GM19238 (cell line): ENCODE measurements at regions not wholly inside any gene's neighbourhood (a gene's known extent, or its start where the extent isn't known, plus 50 kb on each side); places are given as distances from the start of the nearest gene placed in this dataset.

Experiments used
- DNase-seq: peaks from one replicate; pipeline ENCODE4 v3.0.0; 2011; ENCODE audit warnings: low spot score; ENCODE audit not compliant: insufficient read length

DNA sequence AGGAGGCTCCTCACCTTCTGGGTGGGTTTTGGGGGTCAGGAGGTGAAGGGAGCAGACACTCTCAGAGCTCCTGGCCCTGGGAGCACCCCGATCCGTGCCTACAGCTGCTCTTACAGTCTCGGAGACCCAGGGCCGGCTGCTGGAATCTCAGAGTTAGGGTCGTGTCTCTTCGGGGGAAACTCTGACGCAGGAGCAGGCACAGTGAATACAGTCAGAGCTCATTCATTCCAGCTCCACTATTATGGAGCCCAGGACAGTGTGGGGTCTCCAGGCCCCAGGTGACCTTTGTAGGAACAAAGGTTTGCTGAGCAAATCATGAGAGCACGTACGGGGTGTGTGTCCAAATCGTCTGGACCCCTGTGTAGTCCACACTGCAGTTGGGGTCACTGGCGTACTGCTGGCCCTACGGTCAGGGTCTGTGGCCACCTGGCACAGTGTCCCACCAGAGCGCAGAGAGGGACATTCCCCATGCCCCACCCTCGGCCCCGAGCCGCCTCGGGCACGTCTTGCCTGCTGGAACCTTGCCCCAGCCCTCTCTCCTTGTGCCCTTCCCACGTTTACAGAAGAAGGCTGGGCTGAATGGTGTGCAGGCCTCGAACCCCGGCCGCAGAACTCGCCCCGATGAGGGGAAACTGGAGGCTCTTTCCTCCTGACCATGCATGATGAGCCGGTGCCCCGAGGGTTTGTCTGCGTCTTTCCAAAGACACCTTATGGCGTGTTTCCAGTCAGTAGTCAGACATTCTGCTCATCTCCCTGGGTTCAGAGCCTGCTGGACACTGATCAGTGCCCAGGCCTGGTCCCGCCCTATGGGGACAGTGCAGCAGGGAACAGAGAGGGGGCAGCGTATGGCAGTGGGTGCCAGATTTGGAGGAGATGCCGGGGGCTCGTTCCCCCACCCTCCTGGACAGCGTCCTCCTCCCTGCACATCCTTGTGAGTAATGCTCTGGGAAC, 1166.6 kb downstream of the BRD1 start:
- DNase-seq = no peak

DNA sequence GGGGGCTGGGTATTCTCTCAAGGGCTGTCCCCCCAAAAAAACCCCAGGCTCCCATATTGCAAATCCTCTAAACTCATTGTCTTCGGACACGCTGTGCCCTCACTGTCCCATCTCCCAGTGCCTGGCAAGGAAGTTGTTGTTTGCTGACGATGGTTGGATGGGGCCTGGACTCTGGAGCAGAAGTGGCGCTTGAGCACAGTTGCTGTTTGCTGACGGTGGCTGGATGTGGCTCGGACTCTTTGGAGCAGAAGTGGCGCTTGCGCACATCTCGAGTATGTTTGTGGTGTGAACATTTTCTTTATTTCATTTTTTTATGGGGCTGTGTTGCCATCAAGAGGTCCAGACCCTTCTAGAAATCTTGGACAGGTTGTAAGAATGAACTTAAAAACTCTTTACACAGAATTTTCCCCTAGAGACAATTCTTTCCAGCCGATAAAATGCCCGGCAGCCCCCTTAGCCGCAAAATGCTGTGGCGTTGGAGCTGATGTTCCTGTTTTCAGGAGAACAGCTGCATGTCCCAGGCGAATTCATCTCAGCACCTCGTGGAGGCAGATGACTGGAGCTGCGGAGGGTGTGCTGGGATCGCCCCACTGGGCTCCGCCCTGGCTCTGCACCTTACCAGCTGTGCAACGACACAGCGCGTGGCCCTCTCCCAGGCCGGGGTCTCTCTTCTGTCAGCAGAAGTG, 1167.4 kb downstream of the BRD1 start:
- no peak for DNase-seq

DNA sequence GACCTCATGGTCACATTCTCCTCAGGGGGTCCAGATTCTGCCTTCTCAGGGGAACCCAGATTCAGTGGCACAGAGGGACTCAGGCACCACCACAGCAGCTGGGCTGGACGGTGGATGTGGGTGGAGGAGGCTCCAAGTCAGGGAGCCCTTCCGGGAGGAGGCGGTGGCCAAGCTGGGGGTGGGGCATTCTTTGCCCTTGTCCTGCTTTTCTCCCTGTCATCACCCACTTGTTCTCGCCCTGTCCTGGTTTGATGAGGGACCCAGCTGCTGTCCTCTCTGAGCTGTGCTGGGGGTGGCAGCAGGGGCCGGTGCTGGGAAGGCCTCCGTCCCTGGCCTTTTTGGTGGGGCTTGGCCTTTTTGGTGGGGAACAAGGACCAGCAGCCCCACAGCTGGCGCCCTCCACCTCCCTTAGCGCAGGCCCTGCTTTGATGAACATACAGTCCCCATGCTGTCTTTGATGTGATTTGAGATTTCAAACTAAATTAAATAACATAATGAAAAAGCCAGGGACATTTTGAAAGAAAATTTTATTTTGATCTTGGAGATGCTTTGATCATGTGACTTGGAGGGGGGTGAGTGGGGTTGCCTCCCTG, 1168.2 kb downstream of the BRD1 start:
- no peak for DNase-seq

DNA sequence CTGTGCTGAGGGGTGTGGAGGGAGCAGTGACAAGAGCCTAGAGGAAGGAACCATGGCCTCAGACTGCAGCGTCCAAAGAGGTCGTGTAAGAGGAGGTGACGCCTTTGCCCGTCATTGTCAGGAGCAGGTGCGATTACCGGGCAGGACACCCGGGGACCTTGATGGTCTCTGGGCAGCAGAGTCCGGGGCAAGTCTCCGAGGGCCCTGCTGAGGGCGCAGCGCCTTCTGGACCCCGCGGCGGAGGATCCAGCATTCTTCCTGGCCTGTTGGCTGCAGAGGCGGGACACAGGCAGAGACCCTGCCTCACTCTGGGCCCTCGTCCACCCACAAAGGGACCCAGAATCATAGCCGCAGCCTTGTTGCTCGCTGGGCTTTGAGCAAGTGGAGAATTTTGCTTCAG, 1168.8 kb downstream of the BRD1 start:
- no peak for DNase-seq

DNA sequence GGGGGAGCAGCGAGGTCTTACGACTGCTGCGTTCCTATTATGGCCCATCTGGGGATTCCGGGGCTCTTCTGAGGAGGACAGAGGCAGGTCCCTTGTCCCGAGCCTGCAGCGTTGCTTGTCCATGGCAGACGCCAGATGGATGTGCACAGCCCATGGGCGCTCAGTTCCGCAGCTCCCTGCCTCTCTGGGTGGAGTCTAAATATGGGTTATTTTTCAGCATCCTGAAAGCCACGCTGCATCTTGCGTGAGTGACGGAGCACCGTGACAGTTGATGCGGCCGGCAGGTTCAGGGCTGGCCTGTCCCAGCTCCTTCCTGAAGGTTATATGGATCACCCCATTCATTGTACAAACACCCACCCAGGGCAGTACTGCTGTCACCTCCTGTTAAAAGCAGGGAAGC, 1169.4 kb downstream of the BRD1 start:
- DNase-seq = no peak

DNA sequence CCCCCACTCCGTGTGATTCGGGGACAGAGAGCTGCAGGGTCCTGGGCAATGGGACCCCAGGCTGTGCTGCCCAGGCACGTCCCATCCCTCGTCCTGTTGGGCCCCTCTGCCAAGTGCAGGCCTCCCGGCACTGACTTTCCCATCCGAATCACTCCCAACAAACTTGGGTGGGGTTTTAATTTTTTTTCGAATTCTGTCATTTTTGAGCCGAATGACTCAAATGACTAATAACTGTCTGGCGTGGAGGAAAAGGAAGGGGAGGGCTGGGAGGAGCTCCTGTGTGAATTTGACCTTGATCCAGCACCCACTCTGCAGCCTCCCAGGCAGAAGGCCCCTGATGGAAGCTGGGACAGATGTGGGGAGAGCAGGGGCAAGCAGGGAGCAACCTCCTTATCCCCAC, 1173.2 kb downstream of the BRD1 start:
- no peak for DNase-seq

DNA sequence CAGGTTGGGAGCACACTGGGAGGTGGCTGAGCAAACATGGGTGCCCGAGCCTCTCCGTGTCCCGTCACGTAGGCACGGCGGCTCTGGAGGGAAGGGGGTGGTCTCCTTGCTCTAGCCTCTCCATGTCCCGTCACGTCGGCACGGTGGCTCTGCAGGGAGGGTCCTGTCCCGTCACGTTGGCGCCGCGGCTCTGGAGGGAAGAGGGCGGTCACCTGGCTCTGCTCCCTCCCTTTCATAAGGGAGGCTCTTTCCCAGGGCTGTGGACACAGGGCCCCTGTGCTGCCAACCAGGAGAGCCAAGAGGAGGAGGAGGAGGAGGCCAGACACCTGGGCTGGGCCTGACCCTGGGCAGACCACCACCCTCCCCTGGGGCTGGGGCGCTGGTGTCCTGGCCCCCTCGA, 1173.7 kb downstream of the BRD1 start:
- DNase-seq = no peak

DNA sequence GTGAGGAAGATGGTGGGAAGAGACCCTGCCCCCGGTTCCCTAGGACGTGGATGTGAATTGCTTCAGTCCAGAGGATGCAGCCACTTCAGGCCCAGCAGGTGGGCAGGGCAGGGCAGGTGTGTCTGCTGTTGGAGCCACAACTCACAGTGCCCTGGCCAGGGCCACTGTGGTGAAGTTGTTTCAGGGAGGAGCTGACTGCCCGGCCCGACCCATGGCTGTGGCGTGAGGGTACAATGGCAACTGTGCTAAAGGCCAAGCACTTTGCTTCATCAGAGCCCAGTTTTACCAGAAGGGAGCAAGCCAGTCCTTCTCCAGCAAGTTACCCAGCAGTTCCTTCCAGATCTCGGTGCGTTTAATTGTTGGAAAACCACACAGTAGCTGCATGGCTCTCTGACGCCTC, 1174.4 kb downstream of the BRD1 start:
- DNase-seq = no peak

DNA sequence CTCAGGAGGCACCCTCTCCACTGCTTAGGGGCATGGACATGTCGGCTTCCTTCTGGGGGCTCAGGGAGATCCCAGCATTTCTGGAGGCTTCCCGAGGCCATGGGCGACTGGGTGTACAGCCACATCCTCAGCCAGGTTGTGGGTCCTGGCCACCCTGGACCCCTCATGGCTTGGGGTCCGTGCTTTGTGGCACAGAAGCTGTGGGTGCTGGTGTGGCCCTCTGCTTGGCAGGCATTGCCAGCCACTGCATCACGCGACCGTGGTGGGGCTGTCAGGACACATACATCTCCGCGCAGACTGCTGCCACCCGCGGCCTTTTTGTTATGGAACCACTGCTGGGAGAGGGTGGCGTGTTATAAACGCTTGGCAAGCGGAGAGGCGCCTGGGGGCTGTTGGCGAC, 1174.9 kb downstream of the BRD1 start:
- no peak for DNase-seq

DNA sequence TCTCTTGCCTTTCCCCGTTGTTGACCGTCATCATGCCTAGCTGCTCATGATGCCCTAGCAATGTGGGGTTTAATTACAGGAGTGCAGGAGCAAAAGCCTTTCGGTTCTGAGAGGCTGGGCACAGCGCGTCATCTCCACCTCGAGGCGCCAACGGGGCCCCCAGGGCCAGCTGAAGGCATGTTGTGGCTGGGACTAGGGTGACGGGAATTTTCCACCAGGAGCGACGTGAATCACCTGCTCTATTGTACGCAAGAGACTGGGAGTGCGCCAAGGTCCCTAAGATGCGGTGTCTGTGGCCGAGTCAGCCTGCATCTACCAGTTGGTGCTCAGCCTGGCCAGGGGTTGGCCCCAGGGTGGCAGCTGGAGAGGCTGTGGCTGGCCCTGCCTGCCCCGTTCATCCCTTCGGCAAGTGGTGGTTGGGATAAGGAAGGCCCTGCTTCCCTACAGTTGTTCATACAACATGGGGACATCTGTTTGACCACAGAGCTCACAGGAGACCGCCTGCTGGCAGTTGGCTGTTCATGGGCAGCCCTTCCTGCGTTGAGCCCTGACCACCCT, 1175.6 kb downstream of the BRD1 start:
- no peak for DNase-seq

DNA sequence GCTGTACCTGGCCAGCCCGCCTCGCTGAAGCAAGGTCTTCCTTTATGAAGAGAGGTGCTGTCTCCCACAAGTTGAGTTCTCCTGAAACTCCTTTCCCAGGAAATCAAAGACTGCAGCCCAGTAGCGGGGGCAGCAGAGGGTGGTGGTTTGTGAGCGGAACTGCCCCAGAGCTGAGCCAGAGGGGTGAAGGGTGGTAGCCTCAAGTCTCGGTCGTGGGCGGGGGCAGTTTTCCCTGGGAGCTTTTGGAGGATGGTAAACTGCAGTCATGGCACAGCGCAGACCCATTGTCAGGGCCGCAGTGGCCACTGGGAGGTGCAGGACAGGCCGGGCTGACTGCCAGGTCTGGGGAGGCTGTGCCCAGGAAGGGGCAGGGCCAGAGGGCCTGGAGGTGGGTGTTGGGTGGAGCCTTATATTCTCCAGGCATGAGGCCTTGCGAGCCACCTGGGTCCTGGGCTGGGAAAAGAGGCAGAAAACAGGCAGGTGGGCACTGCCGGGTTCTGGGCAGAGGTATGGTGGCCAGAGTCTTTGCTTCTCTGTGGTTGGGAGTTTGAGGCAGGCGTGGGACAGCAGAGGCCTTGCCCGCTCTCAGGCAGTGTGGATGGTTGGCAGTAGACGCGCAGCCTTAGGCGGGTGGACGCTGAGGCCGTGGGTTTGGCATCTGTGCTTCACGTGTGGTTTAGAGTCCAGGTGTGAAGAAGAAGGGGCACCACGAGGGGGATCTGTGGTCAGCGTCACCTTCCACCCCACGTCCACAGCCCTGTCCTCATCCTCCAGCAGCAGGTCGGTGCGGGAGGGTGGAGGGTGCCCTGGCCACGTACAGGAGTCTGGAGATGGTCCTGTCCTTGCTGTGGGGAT, 1176.4 kb downstream of the BRD1 start:
- DNase-seq = no peak

DNA sequence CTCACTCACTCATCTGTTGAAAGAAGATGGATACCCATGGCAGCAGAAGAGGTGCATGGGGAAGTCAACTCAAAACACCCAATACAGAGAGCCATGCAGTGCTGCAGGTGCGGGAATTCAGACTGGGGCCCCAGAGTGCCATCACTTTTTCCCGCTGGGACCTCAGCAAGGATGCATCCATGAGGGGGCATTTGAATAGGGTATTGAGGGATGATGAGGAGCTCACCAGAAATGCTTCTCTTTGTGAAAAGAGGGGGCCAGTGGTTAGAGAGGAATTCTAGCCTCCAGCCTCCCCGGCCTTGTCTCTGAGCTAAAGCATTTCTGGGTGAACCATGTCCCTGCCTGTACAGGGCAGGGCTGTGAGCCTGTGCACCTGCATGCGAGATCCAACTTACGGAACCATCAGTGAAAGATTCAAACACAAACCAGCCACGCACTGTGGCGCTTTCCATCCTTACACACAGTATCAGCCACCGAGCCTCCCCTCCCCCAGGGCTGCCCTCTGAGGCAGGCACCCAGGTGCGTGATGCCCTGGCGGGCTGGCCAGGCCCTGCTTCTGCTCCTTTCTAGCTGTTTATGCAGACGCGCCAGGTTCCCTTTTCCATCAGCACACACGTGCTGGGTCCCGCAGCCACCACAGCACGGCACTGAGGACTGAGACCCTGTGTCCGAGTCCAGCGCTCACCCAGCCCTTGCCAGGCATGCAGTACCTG, 1177.2 kb downstream of the BRD1 start:
- no peak for DNase-seq

DNA sequence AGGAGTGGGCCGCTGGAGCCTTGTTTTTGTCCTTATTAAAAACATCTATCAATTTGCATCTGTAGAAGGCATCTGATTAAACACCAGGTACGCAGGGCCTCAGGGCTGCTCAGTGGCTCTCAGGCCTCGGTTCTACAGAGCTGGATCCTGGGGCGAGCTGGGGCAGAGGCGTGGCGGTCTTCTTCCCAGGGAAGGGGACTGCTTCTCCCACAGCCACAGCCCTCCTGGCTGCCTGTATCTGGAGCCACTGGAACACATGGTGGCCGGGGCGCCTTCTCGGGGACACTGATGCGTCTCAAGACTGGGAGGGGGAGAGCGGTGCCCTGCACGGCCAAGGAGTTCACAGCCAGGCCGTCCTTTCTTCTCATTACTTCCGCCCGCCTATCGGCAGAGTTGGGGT, 1178.2 kb downstream of the BRD1 start:
- DNase-seq = no peak

DNA sequence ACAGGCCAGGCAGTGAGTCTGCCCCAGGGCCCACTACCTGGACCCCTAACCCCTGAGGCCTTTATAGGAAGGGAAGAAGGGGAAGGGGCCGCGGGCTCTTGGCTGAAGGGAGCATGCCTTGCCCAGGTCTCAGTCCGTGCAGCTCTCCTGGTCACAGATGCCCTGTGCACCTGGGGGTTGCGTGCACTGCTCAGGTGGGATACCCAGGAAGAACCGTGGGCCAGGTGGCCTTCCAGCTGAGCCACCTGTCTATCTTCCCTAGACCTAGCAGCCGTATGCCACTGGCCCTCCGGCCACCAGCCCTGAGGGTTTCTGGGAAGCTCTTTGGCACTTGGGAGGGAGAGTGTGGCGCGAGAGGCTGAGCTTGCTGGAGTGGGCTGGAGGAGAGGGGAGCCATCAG, 1178.6 kb downstream of the BRD1 start:
- no peak for DNase-seq

DNA sequence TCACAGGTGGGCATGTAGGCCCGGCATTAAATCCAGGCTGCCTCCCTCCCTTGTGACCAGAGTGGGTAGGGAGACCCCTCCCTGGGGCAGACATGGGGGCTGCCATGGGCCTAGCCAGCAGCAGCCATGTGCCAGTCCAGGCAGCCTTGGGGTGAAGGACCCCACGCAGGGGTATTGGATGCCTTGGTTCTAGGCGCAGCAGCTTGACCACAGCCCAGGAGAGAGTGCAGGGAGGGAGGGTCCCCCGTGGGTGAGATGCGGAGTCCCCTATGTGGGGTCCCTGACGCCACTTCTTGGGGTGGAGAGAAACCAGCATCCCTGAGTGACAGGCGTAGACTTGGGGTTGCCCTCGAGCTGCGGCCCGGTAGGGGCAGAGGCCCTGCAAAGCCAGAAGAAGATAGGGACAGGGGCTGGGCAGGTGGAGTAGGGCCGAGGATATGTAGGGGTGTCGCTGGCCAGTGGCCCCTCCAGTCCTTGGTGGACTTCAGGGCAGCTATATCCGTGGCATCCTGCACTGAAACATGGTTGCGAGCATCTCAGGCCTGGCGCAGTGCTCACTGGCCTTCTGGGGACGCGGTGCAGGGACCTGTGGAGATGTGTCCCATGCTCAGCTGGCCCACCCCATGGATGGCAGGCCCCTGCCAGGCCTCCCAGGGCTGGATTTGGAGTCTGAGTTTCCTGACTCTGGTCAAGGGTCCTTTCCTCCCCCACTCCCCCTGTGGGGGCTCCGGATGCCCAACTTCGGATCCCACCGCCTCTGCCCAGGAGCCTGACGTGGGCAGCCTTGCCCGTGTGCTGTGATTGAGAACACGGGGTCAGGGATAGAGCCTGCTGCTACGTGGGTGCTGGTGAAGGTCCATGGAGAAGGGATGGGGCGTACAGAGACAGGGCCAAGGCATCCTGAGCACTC, 1179.8 kb downstream of the BRD1 start:
- DNase-seq = no peak

DNA sequence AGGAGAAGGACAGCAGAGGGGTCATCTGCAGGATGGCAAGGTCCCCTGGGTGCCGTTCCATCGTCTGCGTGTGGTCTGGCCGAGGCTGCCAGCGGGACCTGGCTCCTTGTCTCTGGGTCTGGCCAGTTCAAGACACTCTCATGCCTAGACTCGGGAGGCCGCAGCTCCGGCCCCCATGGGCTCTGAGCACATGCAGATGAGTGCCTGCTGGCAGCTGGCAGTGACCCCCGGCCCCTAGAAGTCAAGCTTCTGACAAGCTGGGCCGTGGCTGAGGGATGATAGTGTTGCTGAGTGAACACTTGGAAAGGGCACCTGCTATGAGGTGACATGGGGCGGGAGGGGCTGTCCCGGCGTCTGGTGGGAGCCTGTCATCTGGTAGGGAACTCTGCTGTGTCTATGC, 1180.6 kb downstream of the BRD1 start:
- DNase-seq = no peak

DNA sequence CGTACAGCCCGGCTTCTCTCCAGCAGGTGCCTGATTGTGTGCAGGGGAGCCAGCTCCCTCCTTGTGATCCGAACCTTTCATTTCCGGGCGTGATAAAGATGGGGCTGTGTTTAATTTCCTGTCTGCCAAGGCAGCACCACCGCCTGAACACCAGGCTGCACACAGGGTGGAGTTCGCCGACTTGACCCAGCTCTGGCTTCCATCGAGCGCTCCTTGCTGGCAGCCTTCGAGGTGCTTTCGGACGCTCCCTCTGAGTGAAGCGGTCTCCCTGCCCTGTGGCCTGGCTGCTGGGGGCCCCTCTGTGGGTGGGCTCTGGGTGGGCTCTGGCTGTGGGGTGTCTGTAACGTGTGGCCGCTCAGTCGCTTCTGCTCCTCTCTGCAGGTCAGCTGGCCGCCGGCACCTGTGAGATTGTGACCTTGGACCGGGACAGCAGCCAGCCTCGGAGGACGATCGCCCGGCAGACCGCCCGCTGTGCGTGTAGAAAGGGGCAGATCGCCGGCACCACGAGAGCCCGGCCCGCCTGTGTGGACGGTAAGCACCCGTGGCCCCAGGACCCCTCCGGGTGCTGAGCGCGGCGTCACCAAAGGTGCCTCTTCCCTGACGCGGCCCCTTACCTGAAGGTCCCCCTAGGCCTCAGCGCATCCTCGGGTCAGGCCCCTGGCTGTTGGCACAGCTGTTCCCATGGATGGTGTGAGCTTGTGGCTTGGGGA, 1181.3 kb downstream of the BRD1 start:
- no peak for DNase-seq

DNA sequence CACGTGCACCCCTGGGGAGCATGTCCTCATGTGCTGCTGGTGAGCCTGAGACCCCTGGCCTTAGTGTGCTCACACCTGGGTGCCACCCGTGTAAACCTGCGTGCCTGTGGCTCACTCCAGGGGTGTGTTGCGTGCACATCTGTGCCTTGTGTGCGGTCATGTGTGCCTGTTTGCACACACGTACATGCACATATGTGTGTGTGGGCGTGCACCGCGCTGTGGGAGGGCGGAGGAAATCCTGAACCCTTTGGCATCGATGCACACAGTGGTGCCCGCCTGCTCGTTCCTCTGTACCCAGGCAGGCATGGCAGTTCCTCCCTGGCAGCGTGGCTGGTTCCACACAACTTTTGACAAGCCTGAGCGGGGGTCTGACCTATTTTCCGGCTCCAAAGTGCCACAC, 1181.9 kb downstream of the BRD1 start:
- DNase-seq = no peak

DNA sequence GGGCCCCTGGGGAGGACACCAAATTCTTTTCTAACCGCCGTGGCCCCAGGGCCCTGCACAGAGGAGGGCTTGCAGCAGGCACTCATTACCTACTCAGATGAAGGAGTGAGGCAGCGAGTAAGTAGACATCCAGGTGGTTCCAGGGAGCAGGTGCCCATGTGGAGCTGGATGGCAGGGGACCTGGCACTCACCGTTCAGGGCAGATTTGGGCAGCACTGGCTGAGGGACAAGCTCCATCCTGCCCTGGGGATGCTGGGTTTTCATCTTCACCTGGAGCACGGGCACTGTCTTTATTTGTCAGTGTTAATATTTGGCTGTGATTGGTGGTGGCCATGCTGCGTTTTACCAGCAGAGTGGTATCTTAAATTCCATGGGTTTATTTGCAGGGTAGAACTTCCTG, 1182.7 kb downstream of the BRD1 start:
- no peak for DNase-seq
